HL-60 (cell line): ENCODE measurements at regions not wholly inside any gene's neighbourhood (a gene's known extent, or its start where the extent isn't known, plus 50 kb on each side); places are given as distances from the start of the nearest gene placed in this dataset.

ENCODE experiments used
- DNase-seq, 2 experiments: peaks; one replicate each; pipeline ENCODE4 v3.0.0-alpha.2; 2010 to 2020; ENCODE audit warnings: low read depth in 1 of 2, low spot score in 1 of 2
- H3K27ac ChIP-seq: fragments of 250-450 bp; sonication (Bioruptor Pico); replicated peaks from 2 replicates; pipeline ENCODE4 v1.5.1; 2020; ENCODE audit warnings: mild to moderate bottlenecking, moderate library complexity
- H3K27me3 ChIP-seq: fragments of 250-450 bp; sonication (Bioruptor Pico); 2 replicates; pipeline ENCODE4 v1.5.1; 2021; ENCODE audit warnings: mild to moderate bottlenecking, moderate library complexity; ENCODE audit not compliant: insufficient read depth, poor library complexity, severe bottlenecking
- H3K4me3 ChIP-seq: replicated peaks from 2 replicates; pipeline ENCODE4 v1.5.1; 2011; ENCODE audit warnings: mild to moderate bottlenecking, control low read depth, low read length; ENCODE audit not compliant: insufficient read depth
- CTCF ChIP-seq: IDR thresholded peaks from one replicate; pipeline ENCODE4 v1.5.1; 2011; ENCODE audit warnings: low read length, control low read depth, inconsistent platforms; ENCODE audit not compliant: insufficient read depth
- GABPA ChIP-seq: IDR thresholded peaks from 2 replicates; pipeline ENCODE4 v1.6.1; 2012; ENCODE audit warnings: low read depth
- POLR2AphosphoS5 ChIP-seq: IDR thresholded peaks from 2 replicates; pipeline ENCODE4 v1.6.1; 2012; ENCODE audit warnings: low read depth
- REST ChIP-seq: IDR thresholded peaks from 2 replicates; pipeline ENCODE4 v1.6.1; 2012; ENCODE audit warnings: low read depth; ENCODE audit not compliant: insufficient replicate concordance
- SPI1 ChIP-seq: IDR thresholded peaks from 2 replicates; pipeline ENCODE4 v1.6.1; 2012; ENCODE audit warnings: low read depth, mild to moderate bottlenecking, borderline replicate concordance

GRCh38 chr7:10245406-10245805 lies 728.3 kb upstream of the PHF14 start:
- no peaks in the 10 kb centered on the region for H3K27me3 ChIP-seq
- no peak for TF ChIP-seq REST
- no peak for TF ChIP-seq CTCF
- no peak for TF ChIP-seq SPI1
- TF ChIP-seq GABPA: no peak
- no peak for TF ChIP-seq POLR2AphosphoS5
- H3K4me3 ChIP-seq: no peak overlapping the region
- H3K27ac ChIP-seq: no peak overlapping the region
- no peak for DNase-seq

GRCh38 chr7:10257438-10257837 lies 716.2 kb upstream of the PHF14 start:
- H3K27ac ChIP-seq: no peak overlapping the region
- DNase-seq: no peak
- no peaks in the 10 kb centered on the region for H3K27me3 ChIP-seq
- TF ChIP-seq GABPA (no peak), SPI1 (no peak), POLR2AphosphoS5 (no peak), REST (no peak), CTCF (no peak)
- H3K4me3 ChIP-seq: no peak overlapping the region

DNA sequence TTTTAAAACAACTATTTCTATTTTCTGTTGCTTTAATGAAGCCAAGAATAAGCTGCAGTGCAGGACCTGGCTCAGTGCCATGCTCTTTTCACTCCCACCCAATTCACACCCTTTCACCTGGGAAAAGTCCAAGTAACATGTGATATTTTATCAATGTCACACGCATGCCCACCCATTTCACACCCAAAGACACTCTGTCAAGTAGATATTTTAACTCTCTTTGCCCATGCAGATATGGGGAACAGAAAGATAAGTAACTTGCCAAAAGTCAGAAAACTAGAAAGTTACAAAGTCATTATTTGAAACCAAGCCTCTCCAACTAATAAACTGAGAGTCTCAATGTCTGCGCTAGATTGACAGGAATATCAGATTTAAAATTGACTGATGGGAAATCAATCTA lies 706.7 kb upstream of the PHF14 start:
- Histone ChIP-seq H3K27me3 (no peaks in the 10 kb centered on the region), H3K27ac (no peak overlapping the region), H3K4me3 (no peak overlapping the region)
- no peak for TF ChIP-seq GABPA
- TF ChIP-seq SPI1: no peak
- TF ChIP-seq REST: no peak
- no peak for TF ChIP-seq CTCF
- no peak for TF ChIP-seq POLR2AphosphoS5
- DNase-seq: no peak
